SU-DHL-6 (cell line): ENCODE measurements at regions not wholly inside any gene's neighbourhood (a gene's known extent, or its start where the extent isn't known, plus 50 kb on each side); places are given as distances from the start of the nearest gene placed in this dataset.

Experiments
- EZH2phosphoT487 ChIP-seq: fragments of 200-600 bp; sonication (generic), shearing (Covaris generic); conservative IDR thresholded peaks from 2 replicates; pipeline ENCODE4 v1.6.1; 2018; ENCODE audit warnings: mild to moderate bottlenecking, antibody characterized with exemption, low read length, moderate library complexity, mixed read lengths
- TF ChIP-seq, protein P1 (sequence below): fragments of 200-600 bp; sonication (generic); IDR thresholded peaks from one replicate; pipeline ENCODE4 v1.5.1; 2017; ENCODE audit warnings: antibody characterized with exemption, mild to moderate bottlenecking, low read length, moderate library complexity; ENCODE audit not compliant: insufficient read depth, poor library complexity, severe bottlenecking

GRCh38 chr7:69204943-69205342, 393.3 kb upstream of the AUTS2 start:
- TF ChIP-seq EZH2phosphoT487, result no peak
- TF ChIP-seq, protein P1, sequence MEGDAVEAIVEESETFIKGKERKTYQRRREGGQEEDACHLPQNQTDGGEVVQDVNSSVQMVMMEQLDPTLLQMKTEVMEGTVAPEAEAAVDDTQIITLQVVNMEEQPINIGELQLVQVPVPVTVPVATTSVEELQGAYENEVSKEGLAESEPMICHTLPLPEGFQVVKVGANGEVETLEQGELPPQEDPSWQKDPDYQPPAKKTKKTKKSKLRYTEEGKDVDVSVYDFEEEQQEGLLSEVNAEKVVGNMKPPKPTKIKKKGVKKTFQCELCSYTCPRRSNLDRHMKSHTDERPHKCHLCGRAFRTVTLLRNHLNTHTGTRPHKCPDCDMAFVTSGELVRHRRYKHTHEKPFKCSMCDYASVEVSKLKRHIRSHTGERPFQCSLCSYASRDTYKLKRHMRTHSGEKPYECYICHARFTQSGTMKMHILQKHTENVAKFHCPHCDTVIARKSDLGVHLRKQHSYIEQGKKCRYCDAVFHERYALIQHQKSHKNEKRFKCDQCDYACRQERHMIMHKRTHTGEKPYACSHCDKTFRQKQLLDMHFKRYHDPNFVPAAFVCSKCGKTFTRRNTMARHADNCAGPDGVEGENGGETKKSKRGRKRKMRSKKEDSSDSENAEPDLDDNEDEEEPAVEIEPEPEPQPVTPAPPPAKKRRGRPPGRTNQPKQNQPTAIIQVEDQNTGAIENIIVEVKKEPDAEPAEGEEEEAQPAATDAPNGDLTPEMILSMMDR, result no peak
